Left cardiac atrium (tissue), 4 donors: ENCODE measurements at regions not wholly inside any gene's neighbourhood (a gene's known extent, or its start where the extent isn't known, plus 50 kb on each side); places are given as distances from the start of the nearest gene placed in this dataset.
"Not testable (repeated sequence)": the region's sequence is repeated elsewhere in the genome, so short reads cannot be mapped to it uniquely, and the experiment has no call there.

Experiments used
- ATAC-seq, 2 donors: fragments of 200-7000 bp; cut with Tn5 transposase; one replicate each; pipeline ENCODE4 v1.9.1; 2020; ENCODE audit warnings: mild to moderate bottlenecking in 2 of 2, moderate library complexity in 2 of 2
- DNase-seq: peaks from one replicate; pipeline ENCODE4 v3.0.0-alpha.2; 2020
- intact Hi-C, 2 donors: fragments of 100-400 bp; cut with DNase I; formaldehyde crosslinking; loops; one replicate each; pipeline versions ENCODE4 v1.14.1 to v1.15.1; 2022 to 2023
- donor health status: DM: no; HTN: yes; CAD: no.
- donor health status: DM: no; HTN: yes; CAD: no; lungs with severe emphysema.
- donor health status: DM: yes; HTN: yes; CAD: no.
- donor health status: Dilated cardiomyopathy.

DNA sequence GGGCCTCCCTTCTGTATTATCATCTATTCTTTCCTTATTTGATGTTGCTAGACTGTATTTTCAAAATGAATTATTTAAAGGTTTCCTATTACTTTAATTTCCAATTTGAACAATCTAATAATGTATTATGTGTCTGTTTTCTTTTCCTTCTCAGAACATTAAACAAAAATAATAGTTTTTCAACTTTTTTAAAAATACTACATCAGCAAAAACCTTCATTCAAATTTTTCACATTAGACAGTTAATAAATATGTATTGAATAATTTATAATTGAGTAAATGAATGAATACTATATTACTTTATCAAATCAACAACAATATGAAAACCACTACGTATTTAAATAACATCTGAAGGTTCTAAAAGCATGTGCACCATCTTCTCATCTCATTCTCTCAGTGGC lies 644.1 kb upstream of the SEMA3D start:
- no peak for ATAC-seq
- DNase-seq: no peak
- intact Hi-C loops: no loop called here

DNA sequence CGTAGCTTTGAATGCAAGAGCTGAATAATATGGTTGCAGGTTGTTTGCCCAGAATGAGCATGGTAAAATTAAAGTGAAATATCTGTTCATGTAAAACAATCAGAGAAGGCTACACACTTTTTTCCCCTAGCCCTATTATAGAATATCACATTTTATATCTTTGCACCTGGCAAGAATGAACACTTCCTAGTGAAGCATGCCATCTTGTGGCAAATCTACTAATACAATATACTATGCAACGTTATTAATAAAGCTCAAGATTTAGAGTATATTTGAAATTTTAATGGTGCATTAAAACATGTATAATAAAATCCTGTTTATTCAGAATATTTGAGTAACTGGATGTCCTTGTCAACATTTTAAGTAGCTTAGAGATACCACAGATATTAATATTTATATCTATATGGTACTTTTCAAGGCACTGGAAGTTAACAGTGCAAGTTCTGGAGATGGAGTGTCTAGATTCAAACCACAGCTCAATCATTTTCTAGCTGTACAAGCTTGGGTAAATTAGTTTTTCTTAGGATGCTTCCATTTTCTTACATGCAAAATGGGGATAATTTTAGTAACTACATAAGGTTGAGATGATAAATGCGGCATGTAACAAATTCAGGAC lies 643.1 kb upstream of the SEMA3D start:
- ATAC-seq: no peak
- DNase-seq: no peak
- intact Hi-C loops: no loop called here

DNA sequence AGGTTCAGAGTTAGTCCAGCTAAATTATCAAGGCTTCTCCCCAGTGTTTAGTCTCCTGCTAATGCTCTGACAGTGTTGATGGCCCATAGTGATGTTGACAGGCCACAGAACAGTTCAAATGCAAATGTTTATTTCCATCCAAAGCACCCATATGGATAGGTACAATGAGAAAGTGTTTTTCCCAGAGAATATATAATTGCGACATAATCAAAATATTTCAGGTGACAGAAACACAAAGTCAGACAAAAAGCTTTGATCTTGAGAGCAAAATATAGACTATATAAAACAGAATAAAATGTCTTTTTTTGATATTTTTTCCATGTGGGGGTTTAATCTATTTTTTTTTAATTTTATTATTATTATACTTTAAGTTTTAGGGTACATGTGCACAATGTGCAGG lies 642.3 kb upstream of the SEMA3D start:
- intact Hi-C loops: no loop called here
- no peak for ATAC-seq
- no peak for DNase-seq

DNA sequence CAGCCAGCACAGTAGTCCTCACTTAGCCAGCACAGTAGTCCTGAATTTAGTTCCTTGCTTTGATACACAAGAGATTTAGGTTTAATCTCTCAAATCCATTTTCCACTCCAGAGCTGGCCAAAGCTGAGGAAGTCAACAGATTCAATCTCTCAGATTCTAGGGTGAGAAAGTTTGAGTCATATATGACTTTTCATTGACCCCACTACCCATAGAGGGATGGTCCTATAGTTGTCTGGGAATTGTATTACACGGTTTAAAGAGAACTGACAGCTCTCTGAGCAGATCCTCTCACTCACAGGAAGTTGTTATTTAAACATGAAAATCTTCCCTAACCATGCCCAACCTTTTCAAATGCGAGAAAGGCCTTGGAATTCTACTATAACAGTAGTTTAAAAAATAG lies 641.8 kb upstream of the SEMA3D start:
- DNase-seq (no peak), ATAC-seq (no peak)
- intact Hi-C loops: no loop called here

DNA sequence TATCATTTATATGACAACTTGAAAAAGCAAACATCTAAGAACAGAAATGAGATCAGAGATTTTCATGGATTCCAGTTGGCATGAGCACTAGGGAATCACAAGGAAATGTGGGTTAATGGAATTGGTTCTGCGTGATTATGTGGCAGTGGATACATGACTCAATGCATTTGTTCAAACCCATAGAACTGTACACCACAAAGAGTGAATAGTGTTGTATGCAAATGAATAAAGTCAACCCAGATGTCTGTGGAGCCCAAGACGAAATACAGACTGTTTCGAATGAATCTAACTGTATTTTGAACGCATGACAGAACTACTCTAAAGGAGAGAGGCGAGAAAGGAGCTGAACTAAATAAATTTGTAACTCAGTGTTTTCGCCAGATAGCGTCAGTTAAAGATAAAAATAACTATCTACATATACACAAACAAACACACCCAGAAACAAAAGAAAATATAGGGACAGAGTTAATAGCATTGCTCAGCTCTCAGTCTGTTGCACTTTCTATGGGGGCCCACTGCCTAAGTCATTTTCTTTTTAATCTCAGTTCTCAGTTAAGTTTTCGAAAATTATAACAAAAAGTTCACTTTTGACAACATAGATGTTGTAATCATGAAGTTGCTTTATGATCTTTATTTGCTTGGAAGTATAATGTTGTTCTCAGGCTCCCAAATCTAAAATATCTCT lies 636.7 kb upstream of the SEMA3D start:
- intact Hi-C loops: no loop called here

DNA sequence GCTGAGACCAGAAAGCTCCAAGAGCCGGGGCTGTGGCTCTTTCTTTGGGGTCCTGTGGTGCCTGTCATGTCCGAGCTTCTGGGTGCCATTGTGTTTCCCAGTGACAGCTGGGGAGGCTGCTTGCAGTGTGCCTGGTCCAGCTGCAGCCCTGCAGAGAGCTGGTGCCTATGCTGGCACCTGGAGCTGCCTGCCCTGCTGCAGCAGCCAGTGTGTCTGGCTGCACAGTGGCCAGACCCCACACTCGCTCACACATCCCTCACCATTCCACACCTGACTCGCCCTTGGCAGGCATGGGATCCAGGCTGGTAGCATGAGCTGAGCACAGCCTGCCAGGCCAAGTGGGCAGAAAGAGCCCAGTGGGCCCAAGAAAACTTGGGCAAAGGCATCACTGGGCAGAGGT lies 635.1 kb upstream of the SEMA3D start:
- DNase-seq: no peak
- ATAC-seq: no peak
- intact Hi-C loops: no loop called here

More for the DNA sequence above, 636.7 kb upstream of the SEMA3D start:
- DNase-seq: no peak
- ATAC-seq: no peak

DNA sequence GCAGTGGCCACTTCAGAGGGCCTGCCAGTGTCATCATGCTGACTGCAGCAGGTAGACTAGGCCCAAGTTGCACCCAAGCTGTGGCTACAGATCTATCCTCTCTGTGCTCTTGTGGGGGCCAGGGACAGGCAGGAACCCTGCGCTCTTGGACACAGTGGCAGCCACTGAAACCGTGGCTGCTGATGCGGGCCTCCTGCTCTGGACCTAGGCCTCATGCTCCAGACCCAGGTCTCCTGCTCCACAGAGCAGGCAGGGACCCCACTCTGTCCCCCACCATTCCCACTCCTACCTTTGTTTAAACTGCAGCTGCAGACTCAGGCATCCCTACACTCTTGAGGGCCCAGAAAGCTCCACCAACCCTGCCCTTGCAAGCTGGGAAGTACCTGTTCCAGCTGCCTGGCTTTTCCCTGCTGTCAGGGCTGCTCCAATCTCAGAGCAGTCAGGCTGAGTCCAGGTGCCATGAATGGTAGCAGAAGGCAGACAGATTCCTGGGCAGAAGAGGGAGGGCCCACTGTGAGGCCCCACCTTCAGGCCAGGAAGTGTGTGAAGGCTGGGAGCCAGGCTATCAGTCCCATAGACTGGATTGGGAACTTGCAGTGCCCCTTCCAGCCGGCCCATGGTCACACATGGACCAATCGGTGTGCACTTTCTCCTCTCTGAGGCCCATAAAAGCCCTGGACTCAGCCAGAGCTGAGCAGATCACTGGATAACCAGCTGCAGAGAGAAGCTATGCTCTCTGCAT lies 634.0 kb upstream of the SEMA3D start:
- DNase-seq: no peak
- intact Hi-C loops: no loop called here
- ATAC-seq: no peak

DNA sequence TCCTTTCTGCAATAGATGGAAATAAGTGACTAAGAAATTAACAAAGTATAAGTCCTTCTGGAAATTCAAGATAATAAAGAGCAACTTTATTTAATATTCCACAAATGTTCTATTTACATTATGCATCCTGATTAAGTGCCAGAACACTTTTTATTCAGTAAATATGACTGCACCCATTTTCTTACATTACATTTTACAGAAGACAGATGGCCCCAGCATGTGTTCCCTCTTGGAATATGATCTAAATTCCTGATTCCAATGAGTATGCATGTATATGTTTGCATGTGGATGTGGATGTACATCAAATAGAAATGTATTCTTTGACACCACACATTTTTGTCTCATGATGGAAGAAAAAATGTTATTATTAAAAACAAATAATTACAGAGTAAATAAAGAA lies 628.7 kb upstream of the SEMA3D start:
- DNase-seq: no peak
- no peak for ATAC-seq
- intact Hi-C loops: no loop called here

DNA sequence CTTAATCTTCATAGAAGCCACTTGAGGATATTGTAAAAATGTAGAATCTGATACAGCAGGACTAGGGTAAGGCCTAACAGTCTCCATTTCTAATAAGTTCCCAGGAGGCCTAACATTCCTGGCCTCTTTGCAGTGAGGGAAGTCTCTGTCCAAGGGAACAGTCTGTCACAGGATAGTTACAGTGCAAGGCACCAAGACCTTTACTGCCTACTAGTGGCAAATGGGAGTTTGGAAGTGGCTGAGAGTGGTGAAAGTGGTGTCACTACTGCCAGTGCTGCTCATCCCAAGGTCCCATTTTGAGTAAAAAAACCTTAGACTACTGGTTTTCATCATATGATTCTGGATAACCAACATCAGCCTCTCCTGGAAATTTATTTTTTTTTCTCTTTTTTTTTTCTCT lies 619.5 kb upstream of the SEMA3D start:
- intact Hi-C loops: no loop called here
- no peak for DNase-seq
- no peak for ATAC-seq

DNA sequence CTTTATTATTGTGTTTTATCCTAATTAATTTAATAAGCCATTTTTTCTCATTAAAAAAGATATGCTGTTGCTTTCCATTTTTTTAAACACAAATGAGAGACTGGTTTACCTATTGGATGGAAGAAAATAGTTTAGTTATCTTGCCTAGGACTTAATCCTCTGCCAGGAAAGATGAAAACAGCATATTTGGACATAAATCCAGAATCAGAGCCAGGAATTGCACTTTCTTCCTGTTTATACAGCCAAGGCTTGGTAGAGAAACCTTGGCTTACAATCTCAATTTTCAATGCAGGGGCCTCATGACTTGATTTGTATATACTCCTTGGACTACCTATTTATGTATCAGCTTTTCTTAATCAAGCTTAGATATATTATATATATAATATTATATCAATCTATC lies 618.8 kb upstream of the SEMA3D start:
- peak in 1 of 2 donors; percentile 37 for ATAC-seq

DNA sequence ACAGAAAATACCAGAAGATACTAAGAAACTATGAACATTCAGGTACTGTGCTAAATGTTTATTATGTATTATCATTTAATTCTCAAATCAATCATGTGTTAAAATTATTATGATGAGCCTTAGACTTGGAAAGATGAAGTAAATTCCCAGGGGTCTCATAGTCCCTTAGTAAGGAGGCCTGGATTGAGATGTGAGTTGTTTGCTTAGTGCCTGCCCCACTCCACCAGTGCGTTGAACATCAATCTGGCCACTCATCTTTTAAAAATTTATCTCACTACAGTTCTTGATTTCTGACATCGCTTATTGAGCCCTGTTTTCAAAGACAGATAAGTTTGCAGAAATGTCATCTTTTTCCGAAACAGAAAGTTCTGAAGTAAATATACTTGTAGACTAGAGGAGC lies 618.4 kb upstream of the SEMA3D start:
- intact Hi-C loops: no loop called here
- ATAC-seq (no peak), DNase-seq (no peak)

More for the DNA sequence above, 618.8 kb upstream of the SEMA3D start:
- DNase-seq: no peak
- intact Hi-C loops: no loop called here

DNA sequence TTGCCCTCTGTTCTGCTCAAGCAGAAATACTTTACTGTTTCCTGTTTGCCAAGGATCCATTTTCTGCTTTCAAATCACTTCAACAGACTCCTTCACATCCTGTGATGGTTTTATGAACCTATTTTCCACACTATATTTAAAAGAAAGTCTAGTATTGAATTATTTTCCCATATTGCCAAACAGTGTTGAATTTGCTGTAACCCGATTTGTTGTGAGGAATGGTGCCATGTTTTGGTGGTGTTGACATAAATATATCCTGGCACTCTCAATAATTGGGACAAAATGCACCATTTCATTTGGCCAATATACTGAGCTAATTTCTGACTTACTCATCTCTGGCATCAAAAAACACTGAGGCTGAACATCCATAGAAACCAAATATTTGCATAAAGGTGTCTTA lies 615.4 kb upstream of the SEMA3D start:
- no peak for ATAC-seq
- no peak for DNase-seq
- intact Hi-C loops: no loop called here

DNA sequence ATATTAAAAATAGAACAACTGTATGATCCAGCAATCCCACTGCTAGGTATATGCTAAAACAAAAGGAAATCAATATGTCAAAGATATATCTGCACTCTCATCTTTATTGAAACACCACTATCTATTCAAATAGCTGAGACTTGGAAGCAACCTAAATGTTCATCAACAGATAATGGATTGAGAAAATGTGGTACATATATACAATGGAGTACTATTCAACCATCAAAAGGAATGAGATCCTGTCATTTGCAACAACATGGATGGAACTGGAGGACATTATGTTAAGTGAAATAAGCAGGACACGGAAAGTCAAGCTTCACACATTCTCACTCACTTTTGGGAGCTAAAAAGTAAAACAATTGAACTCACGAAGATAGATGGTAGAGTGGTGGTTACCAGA lies 610.1 kb upstream of the SEMA3D start:
- ATAC-seq: no peak
- no peak for DNase-seq
- intact Hi-C loops: no loop called here

DNA sequence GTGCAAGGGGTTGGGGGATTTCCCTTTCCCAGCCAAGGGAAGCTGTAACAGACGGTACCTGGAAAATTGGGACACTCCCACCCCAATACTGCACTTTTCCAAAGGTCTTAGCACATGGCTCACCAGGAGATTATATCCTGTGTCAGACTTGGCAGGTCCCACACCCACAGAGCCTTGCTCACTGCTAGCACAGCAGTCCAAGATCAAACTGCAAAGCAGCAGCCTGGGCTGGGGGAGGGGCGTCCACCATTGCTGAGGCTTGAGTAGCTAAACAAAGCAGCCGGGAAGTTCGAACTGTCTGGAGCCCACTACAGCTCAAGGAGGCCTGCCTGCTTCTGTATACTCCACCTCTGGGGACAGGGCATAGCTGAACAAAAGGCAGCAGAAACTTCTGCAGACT lies 604.2 kb upstream of the SEMA3D start:
- ATAC-seq, DNase-seq, intact Hi-C loops: not testable (repeated sequence)

DNA sequence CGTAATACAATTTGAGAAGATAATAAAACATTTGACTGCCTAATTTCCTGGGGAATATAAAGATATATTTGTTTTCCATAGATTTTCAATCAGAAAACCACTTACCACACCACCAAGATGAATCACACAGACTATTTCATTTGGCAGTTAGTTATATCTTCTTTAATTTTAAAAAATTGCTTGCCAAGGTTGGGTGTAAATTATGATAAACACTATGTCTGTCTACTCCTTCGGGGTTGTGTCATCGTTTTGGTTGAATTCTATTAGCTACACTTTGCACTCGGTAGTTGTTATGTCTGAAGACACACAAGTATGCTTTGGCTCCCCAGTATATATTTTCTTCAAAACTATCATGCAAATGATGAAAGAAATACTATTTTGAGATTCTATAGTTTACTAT lies 594.8 kb upstream of the SEMA3D start:
- ATAC-seq (peak in 1 of 2 donors; percentile 22), DNase-seq (no peak)
- intact Hi-C loops: no loop called here

DNA sequence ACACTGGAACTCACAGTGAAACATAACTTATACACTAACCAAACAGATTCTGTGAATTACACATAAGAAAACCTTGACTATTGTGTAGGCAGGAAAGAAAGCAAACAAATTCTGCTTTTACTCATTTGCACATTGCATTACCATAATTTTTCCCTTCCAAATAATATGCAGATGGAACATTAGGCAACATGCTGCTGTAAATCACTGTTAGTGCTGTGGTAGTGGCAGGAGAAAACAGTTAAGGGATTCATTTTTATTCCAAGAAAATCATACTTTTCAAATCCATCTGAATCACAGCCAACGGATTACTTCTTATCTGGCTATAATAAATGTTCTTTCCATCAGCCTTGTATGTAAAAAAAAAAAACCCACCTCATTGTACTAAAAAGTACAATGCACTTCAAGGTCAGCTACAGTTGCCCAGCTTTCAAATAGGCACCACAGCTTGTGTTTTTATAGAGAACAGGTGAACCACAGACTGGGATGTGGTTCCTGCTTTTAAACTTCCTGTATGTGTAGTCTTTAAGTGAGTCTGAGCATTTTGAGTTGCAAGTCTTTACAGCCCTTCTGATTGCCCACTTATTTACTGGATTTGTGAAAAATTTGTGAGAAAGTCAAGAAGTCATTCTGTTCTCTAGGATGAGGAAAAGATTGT lies 590.0 kb upstream of the SEMA3D start:
- ATAC-seq (no peak), DNase-seq (no peak)
- intact Hi-C loops: no loop called here

DNA sequence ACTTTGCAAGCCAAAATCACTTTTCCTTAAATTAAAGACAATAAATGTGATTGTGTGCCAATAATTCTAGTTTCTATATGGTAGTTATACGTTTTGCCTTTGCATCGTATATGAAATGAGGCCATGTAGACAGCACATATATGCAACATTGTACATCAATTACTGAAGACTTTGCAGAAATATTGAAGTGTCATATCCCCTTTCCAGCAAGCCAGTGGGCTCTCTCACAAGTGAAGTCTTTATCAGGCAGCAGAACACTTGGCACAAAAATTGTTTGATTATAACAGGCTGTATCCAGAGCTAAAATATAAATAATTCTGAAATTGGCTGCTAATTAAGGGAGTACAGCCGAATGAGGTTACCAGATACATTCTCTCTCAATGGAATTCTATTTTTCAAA lies 588.6 kb upstream of the SEMA3D start:
- DNase-seq: no peak
- intact Hi-C loops: no loop called here
- ATAC-seq: no peak

DNA sequence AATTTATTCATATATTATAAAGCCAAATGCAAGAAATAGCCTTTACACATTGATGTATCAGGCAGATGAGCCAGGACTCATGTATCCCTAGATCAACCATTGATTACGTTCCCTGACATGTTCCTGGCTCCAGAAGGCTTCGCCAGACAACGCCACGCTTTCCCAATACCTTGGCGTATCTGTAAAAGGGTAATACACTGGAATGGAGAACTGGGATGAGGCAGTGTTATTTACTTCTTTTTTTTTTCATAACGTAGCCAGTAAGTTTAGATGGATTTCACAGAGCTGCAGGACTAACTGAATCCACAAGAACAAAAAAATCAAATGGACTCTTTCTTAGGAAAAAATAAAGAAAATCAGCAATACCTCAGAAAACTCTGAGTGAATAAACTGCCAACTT lies 588.1 kb upstream of the SEMA3D start:
- no peak for ATAC-seq
- DNase-seq: no peak
- intact Hi-C loops: no loop called here

DNA sequence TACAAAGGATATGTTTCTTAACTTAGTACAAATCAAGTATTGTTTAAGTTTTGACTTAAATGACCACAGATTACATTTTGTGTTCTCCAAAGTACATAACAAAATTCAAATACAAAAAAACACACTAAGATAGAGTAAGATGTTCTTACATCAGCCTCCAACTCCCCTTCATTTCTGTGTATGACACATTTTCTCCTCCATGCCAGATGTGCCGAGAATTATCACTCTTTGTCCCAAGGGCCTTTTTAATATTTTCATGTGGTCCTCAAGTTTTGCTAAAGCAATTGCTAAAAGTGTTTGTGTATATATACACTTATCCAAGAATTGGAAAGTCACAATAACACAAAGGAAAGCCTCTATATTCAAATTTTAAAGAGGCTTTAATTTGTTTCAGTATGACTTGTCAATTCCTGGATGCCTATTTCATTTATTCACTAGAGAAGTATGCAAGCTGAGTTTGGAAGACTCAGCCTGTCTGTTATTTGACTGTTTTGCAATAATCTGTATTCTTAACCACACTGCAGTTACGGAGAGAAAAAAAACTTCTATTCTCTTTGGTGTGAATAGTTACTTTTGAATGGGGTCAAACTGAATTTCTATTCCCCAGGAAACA lies 586.4 kb upstream of the SEMA3D start:
- intact Hi-C loops: no loop called here
- ATAC-seq (peak; percentile 38 to 88), DNase-seq (no peak)

DNA sequence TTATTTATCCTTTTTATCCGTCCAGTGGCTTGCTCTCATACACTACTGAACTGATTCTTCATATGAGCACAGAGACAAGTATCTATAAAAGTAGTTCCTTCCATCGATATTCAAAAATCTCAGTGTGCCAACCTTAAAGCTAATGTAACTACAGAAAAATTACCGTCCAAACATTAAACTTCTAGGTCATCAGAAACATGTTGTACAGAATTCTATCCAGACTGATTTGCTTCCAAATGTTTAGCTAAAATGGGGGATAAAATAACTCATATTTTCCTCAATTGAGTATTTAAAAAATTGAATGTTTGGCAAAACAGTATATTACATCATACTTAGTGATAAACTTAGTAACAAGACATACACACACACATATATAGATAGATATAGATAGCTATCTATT lies 584.7 kb upstream of the SEMA3D start:
- DNase-seq: no peak
- intact Hi-C loops: no loop called here
- no peak for ATAC-seq
